ENCODE measurements at regions not wholly inside any gene's neighbourhood (a gene's known extent, or its start where the extent isn't known, plus 50 kb on each side); places are given as distances from the start of the nearest gene placed in this dataset.

- Histone ChIP-seq H3K9ac (replicated peaks; ENCODE audit: extremely low read depth, insufficient read depth, low read length) (no peak overlapping the region), H3K9me3 (replicated peaks; ENCODE audit: control insufficient read depth, insufficient read depth, low read length) (no peaks in the 10 kb centered on the region), H4K20me1 (replicated peaks; ENCODE audit: control insufficient read depth, extremely low read depth, insufficient read depth, low read length) (no peaks in the 10 kb centered on the region), H3K4me1 (ENCODE audit: control insufficient read depth, extremely low read depth, insufficient read depth, low read length) (no peaks in the 10 kb centered on the region), H2AFZ (ENCODE audit: low read depth, low read length) (no peak overlapping the region), H3K36me3 (ENCODE audit: control insufficient read depth in 2 of 2, extremely low read depth in 1 of 2, insufficient read depth in 2 of 2, low read length in 2 of 2) (no peaks in the 10 kb centered on the region), H3K27me3 (ENCODE audit: control insufficient read depth in 2 of 2, insufficient read depth in 2 of 2, low read length in 2 of 2) (no peaks in the 10 kb centered on the region), H3K4me2 (ENCODE audit: insufficient read depth, low read length) (no peak overlapping the region), H3K27ac (ENCODE audit: insufficient read depth, low read depth, low read length) (no peak overlapping the region), H3K79me2 (ENCODE audit: control insufficient read depth, insufficient read depth, low read length) (no peaks in the 10 kb centered on the region), H3K9me1 (replicated peaks; ENCODE audit: control insufficient read depth, extremely low read depth, insufficient read depth, low read length) (no peaks in the 10 kb centered on the region), H3K4me3 (replicated peaks in 1 of 3; ENCODE audit: insufficient read depth in 1 of 3, low read depth in 1 of 3, low read length in 3 of 3) (no peak overlapping the region)
- ChIA-PET CTCF (no interaction called here), POLR2A (no interaction called here)
- BruUV-seq (replicated peaks) = no TSS peak
- FAIRE-seq = no peak
- TF ChIP-seq EZH2 (IDR thresholded peaks at IDR 0.05; ENCODE audit: borderline replicate concordance, low read depth, low read length, severe bottlenecking) = no peak
- TF ChIP-seq, protein P1, sequence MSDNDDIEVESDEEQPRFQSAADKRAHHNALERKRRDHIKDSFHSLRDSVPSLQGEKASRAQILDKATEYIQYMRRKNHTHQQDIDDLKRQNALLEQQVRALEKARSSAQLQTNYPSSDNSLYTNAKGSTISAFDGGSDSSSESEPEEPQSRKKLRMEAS (IDR thresholded peaks at IDR 0.05; ENCODE audit: insufficient read depth, insufficient read length) = no peak
- no peak for TF ChIP-seq POLR2AphosphoS5 (IDR thresholded peaks at IDR 0.05; ENCODE audit: insufficient read depth, low read depth, low read length)
- dilution Hi-C loops (cut with MboI; ENCODE audit: extremely low pct_ligation_motif_present, low sequenced_read_pairs) (no loop called here), intact Hi-C loops (cut with micrococcal nuclease) (no loop called here)
- DNase-seq (ENCODE audit: low read depth, low spot score) = no peak
Measured at GRCh38 chr12:77577791-77578190, 252.9 kb upstream of the NAV3 start.

DNA sequence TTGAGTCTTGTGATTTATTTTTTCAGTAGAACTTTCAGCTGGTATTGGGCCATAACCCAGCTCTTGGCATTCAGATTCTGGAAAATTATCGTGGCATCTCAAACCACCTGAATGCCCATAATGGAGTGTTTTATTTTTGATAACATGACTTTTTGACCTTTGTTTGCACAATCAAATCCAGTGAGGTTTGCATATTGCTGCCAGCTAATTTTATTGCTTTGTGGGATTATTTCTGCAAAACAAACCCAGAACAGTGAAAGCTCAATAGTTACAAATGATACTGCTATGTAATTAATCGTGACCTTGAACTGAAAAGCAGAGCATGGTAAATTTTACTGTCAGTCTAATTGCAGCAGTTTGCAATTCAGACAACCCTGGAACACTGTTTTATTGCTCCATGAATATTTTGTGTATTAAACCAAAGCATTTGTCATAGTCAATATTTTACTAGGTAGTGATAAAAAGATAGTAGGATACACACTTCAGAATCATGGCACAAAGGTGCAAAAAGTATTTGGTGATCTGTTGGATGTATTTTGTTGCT, 255.2 kb upstream of the NAV3 start:
- BruUV-seq (replicated peaks) = no TSS peak
- no peaks in the 10 kb centered on the region for H3K4me1 ChIP-seq (ENCODE audit: control insufficient read depth, extremely low read depth, insufficient read depth, low read length)
- no peak overlapping the region for H3K4me2 ChIP-seq (ENCODE audit: insufficient read depth, low read length)
- POLR2A ChIA-PET = no interaction called here
- H2AFZ ChIP-seq (ENCODE audit: low read depth, low read length) = no peak overlapping the region
- intact Hi-C loops (cut with micrococcal nuclease) (no loop called here), dilution Hi-C loops (cut with MboI; ENCODE audit: extremely low pct_ligation_motif_present, low sequenced_read_pairs) (no loop called here)
- TF ChIP-seq, protein P1 (IDR thresholded peaks at IDR 0.05; ENCODE audit: insufficient read depth, insufficient read length) = no peak
- TF ChIP-seq GATA2 (IDR thresholded peaks at IDR 0.05; ENCODE audit: insufficient read depth, insufficient read length, low read depth, low read length) (no peak), JUN (IDR thresholded peaks at IDR 0.05; ENCODE audit: borderline replicate concordance, insufficient read depth, insufficient read length, low read depth) (no peak), FOS (IDR thresholded peaks at IDR 0.05; ENCODE audit: borderline replicate concordance, insufficient read depth, low read length) (no peak), POLR2AphosphoS5 (IDR thresholded peaks at IDR 0.05; ENCODE audit: insufficient read depth, low read depth, low read length) (no peak), EZH2 (IDR thresholded peaks at IDR 0.05; ENCODE audit: borderline replicate concordance, low read depth, low read length, severe bottlenecking) (no peak), POLR2A (IDR thresholded peaks at IDR 0.05; ENCODE audit: low read depth, low read length) (no peak), MYC (IDR thresholded peaks at IDR 0.05; ENCODE audit: low read depth, low read length) (no peak)
- no peak overlapping the region for H3K27ac ChIP-seq (ENCODE audit: insufficient read depth, low read depth, low read length)
- H3K4me3 ChIP-seq (replicated peaks in 1 of 3; ENCODE audit: insufficient read depth in 1 of 3, low read depth in 1 of 3, low read length in 3 of 3) = no peak overlapping the region
- H3K9ac ChIP-seq (replicated peaks; ENCODE audit: extremely low read depth, insufficient read depth, low read length) = no peak overlapping the region
- no peaks in the 10 kb centered on the region for H3K79me2 ChIP-seq (ENCODE audit: control insufficient read depth, insufficient read depth, low read length)
- no peaks in the 10 kb centered on the region for H3K9me3 ChIP-seq (replicated peaks; ENCODE audit: control insufficient read depth, insufficient read depth, low read length)
- CTCF ChIA-PET = no interaction called here
- no peaks in the 10 kb centered on the region for H3K9me1 ChIP-seq (replicated peaks; ENCODE audit: control insufficient read depth, extremely low read depth, insufficient read depth, low read length)
- FAIRE-seq (no peak), DNase-seq (ENCODE audit: low read depth, low spot score) (no peak)
- H3K27me3 ChIP-seq (ENCODE audit: control insufficient read depth in 2 of 2, insufficient read depth in 2 of 2, low read length in 2 of 2) = no peaks in the 10 kb centered on the region
- H3K36me3 ChIP-seq (ENCODE audit: control insufficient read depth in 2 of 2, extremely low read depth in 1 of 2, insufficient read depth in 2 of 2, low read length in 2 of 2) = no peaks in the 10 kb centered on the region
- no peaks in the 10 kb centered on the region for H4K20me1 ChIP-seq (replicated peaks; ENCODE audit: control insufficient read depth, extremely low read depth, insufficient read depth, low read length)

Data from endothelial cell of umbilical vein (primary cell).